ENCODE measurements at regions not wholly inside any gene's neighbourhood (a gene's known extent, or its start where the extent isn't known, plus 50 kb on each side); places are given as distances from the start of the nearest gene placed in this dataset.

DNA sequence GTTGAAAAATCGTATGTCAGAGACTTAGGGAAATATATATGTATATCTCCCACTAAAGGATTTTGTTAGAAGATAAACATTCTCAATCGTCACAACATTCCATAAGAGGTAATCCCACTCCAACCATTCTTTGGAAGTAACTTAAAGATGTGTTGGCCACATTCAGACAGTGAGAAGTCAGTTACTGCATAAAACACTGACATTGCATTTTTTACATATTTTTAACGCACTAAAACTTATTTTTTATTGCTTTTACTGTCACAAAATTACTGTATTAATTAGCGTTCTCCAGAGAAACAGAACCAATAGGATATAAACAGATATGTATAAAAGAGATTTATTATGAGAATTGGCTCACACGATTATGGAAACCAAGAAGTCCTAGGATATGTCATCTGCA lies 74.3 kb upstream of the VGLL2 start:
- no peak overlapping the region for H3K4me3 Mint-ChIP-seq
- no peaks in the 10 kb centered on the region for H3K27me3 Mint-ChIP-seq (ENCODE audit: low read depth)
- no peaks in the 10 kb centered on the region for H3K36me3 Mint-ChIP-seq
- TF ChIP-seq, protein P1, sequence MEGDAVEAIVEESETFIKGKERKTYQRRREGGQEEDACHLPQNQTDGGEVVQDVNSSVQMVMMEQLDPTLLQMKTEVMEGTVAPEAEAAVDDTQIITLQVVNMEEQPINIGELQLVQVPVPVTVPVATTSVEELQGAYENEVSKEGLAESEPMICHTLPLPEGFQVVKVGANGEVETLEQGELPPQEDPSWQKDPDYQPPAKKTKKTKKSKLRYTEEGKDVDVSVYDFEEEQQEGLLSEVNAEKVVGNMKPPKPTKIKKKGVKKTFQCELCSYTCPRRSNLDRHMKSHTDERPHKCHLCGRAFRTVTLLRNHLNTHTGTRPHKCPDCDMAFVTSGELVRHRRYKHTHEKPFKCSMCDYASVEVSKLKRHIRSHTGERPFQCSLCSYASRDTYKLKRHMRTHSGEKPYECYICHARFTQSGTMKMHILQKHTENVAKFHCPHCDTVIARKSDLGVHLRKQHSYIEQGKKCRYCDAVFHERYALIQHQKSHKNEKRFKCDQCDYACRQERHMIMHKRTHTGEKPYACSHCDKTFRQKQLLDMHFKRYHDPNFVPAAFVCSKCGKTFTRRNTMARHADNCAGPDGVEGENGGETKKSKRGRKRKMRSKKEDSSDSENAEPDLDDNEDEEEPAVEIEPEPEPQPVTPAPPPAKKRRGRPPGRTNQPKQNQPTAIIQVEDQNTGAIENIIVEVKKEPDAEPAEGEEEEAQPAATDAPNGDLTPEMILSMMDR (IDR thresholded peaks at IDR 0.05; ENCODE audit: unreplicated experiment): no peak
- no peak overlapping the region for H3K27ac Mint-ChIP-seq
- no peak for DNase-seq (ENCODE audit: low spot score in 2 of 2, unreplicated experiment in 2 of 2)
- H3K4me1 Mint-ChIP-seq: peaks cover 1% of the 10 kb centered on the region
- H3K9me3 Mint-ChIP-seq: peaks cover 5% of the 10 kb centered on the region

DNA sequence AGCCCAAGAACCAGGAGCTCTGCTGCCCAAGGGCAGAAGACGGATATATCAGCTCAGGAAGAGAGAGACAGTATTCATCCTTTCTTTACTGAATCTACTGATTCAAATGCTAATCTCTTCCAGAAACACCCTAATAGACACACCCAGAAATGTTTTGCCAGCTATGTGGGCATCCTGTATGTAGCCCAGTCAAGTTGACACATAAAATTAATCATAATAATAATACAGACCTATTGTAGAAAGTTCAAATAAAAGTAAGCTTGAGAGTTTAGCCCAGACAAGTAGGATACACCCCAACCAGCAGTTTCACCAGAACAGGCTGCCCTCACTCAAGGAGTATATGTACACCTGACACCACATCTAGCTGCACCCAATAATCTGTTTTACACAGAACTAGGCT lies 73.9 kb upstream of the VGLL2 start:
- no peak overlapping the region for H3K4me3 Mint-ChIP-seq
- H3K27ac Mint-ChIP-seq: no peak overlapping the region
- peaks cover 5% of the 10 kb centered on the region for H3K9me3 Mint-ChIP-seq
- no peaks in the 10 kb centered on the region for H3K36me3 Mint-ChIP-seq
- no peaks in the 10 kb centered on the region for H3K27me3 Mint-ChIP-seq (ENCODE audit: low read depth)
- TF ChIP-seq, protein P1 (IDR thresholded peaks at IDR 0.05; ENCODE audit: unreplicated experiment): no peak
- H3K4me1 Mint-ChIP-seq: peaks cover 2% of the 10 kb centered on the region
- no peak for DNase-seq (ENCODE audit: low spot score in 2 of 2, unreplicated experiment in 2 of 2)

DNA sequence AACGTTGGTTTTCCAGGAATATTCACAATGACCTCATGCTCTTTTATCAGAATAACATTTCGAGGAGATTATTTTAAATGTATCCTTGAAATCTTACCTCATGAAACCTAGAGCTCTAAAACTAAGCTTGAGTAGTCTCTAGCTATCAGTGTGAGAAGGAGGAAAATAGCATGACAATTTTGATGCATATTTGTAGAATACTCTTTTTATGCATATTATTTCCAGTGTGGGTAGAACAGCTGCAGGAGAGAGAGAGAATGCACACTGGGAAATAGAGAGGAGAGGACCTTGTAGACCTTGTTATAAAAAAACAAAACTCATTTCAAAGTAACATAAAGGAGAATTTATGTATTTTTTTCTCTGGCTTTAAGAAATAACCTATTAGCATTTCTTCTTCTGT lies 71.1 kb upstream of the VGLL2 start:
- TF ChIP-seq, protein P1 (IDR thresholded peaks at IDR 0.05; ENCODE audit: unreplicated experiment): no peak
- Mint-ChIP-seq H3K9me3 (peaks cover 5% of the 10 kb centered on the region), H3K4me3 (no peak overlapping the region), H3K36me3 (no peaks in the 10 kb centered on the region), H3K27ac (no peak overlapping the region), H3K4me1 (peaks cover 2% of the 10 kb centered on the region), H3K27me3 (ENCODE audit: low read depth) (no peaks in the 10 kb centered on the region)
- no peak for DNase-seq (ENCODE audit: low spot score in 2 of 2, unreplicated experiment in 2 of 2)

DNA sequence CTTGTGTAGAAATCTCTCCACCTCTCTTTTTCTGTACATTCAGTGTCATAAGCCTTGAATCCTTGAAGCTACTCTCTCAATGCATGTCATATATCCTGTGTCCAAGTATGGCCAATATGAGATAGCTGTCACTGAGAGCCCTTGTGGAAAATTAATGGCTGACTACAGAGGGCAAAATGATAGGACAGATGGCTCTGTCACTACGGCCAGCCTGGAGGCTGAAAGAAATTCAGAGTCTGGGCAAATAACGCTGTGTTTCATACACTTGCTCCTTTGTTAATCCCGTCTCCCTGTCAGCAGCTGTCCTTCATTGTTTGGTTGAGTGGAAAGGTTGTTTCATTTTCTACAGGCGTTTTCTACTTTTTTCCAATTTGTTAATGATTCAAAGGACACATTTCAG lies 70.4 kb upstream of the VGLL2 start:
- TF ChIP-seq, protein P1 (IDR thresholded peaks at IDR 0.05; ENCODE audit: unreplicated experiment): no peak

DNA sequence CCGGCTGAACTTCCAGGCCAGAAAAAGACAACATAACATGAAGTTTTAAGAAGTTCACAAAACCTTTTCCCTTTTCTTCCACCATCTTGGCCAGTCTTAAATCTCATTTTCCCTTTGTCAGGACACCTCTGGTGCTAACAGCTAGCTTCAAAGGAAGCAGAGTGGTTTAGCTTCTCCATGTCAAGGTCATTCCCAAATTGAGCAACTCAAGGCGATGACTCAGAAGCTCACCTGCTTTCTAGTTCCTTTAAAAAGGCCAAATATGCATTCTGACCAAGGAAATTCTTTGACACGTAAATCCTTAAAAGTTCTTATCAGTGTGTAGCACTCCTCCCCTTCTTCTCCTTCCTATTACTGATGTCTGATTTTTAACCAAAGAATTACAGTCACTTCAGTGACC lies 69.6 kb upstream of the VGLL2 start:
- H3K9me3 Mint-ChIP-seq: peaks cover 5% of the 10 kb centered on the region
- H3K36me3 Mint-ChIP-seq: no peaks in the 10 kb centered on the region
- no peak overlapping the region for H3K27ac Mint-ChIP-seq
- H3K4me3 Mint-ChIP-seq: no peak overlapping the region
- no peaks in the 10 kb centered on the region for H3K27me3 Mint-ChIP-seq (ENCODE audit: low read depth)
- peaks cover 2% of the 10 kb centered on the region for H3K4me1 Mint-ChIP-seq
- DNase-seq (ENCODE audit: low spot score in 2 of 2, unreplicated experiment in 2 of 2): no peak
- TF ChIP-seq, protein P1 (IDR thresholded peaks at IDR 0.05; ENCODE audit: unreplicated experiment): no peak

More for the DNA sequence above, 70.4 kb upstream of the VGLL2 start:
- Mint-ChIP-seq H3K27me3 (ENCODE audit: low read depth) (no peaks in the 10 kb centered on the region), H3K27ac (no peak overlapping the region), H3K4me3 (no peak overlapping the region), H3K9me3 (peaks cover 5% of the 10 kb centered on the region), H3K4me1 (peaks cover 2% of the 10 kb centered on the region), H3K36me3 (no peaks in the 10 kb centered on the region)
- DNase-seq (ENCODE audit: low spot score in 2 of 2, unreplicated experiment in 2 of 2): no peak

DNA sequence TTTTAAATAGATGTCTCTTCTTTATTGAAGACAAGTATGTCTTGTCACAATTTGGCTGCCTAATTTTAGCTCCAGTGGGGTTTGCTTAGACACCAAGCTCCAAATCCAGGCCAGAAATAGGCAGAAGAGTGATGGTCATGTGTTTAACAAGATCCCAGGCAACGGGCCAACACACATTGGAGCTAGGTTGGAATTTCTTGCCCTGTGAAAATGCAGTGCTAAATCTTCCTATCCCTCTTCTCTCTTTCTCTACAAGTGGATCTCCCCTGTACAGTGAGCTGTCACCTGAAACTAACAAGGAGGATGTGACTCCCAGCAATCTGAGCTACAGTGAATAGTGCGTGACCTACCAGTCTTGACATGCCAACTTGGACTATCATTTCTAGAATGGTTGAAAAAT lies 65.3 kb upstream of the VGLL2 start:
- no peaks in the 10 kb centered on the region for H3K9me3 Mint-ChIP-seq
- H3K4me1 Mint-ChIP-seq: peaks cover 2% of the 10 kb centered on the region
- H3K36me3 Mint-ChIP-seq: no peaks in the 10 kb centered on the region
- H3K27ac Mint-ChIP-seq: no peak overlapping the region
- H3K27me3 Mint-ChIP-seq (ENCODE audit: low read depth): no peaks in the 10 kb centered on the region
- TF ChIP-seq, protein P1 (IDR thresholded peaks at IDR 0.05; ENCODE audit: unreplicated experiment): no peak
- no peak for DNase-seq (ENCODE audit: low spot score in 2 of 2, unreplicated experiment in 2 of 2)
- H3K4me3 Mint-ChIP-seq: no peak overlapping the region
